IPS-15b (cell line): ENCODE measurements at regions not wholly inside any gene's neighbourhood (a gene's known extent, or its start where the extent isn't known, plus 50 kb on each side); places are given as distances from the start of the nearest gene placed in this dataset.

Experiments used
- H3K27me3 ChIP-seq: one replicate; pipeline ENCODE4 v1.6.1; 2013; ENCODE audit warnings: low read length; ENCODE audit not compliant: control insufficient read depth, insufficient read depth
- H3K36me3 ChIP-seq: one replicate; pipeline ENCODE4 v1.6.1; 2013; ENCODE audit warnings: low read length; ENCODE audit not compliant: control insufficient read depth, insufficient read depth
- H3K4me1 ChIP-seq: one replicate; pipeline ENCODE4 v1.6.1; 2013; ENCODE audit warnings: mild to moderate bottlenecking, low read length; ENCODE audit not compliant: control insufficient read depth, insufficient read depth
- H3K4me3 ChIP-seq: one replicate; pipeline ENCODE4 v1.5.1; 2013; ENCODE audit warnings: low read depth, low read length
- H3K9ac ChIP-seq: one replicate; pipeline ENCODE4 v1.6.1; 2013; ENCODE audit warnings: low read depth, mild to moderate bottlenecking, low read length
- H3K9me3 ChIP-seq: one replicate; pipeline ENCODE4 v1.6.1; 2013; ENCODE audit warnings: mild to moderate bottlenecking, low read length; ENCODE audit not compliant: control insufficient read depth, insufficient read depth

DNA sequence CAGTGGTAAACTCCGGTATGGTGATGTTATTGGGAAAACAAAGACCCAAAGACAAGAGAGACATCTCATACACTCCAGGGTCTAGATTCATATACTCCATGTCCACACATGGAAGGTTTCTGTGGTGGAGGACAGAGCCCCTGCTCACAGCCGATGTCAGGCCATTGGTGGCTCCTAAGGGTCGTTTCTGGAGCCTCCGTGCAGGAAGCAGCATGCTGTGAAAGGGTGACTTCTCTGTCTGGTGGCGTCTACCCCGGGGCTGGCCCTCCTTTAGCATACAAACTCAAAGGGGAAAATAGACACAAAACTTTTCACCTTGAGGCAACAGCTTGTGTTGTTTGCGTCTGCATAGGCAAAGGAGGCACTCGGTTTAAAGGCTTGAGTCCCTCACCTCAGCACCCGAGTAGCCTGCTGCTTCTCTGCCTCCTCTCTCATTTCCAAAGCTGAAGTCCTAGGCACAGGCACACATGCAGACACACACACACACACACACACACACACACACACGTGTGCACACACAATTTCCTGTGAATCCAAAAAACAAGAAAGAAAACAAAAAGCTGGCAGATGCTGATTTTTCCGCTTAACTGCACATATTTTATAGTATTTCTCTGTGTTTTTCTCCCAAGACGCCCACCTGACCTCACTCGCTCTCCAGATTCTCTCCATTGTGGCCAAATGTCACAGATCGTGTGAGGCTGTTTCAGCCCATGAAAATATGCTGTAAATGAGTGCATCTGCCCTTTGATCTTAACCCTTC, 601.4 kb upstream of the MGMT start:
- Histone ChIP-seq H3K9ac (no peak overlapping the region), H3K36me3 (no peaks in the 10 kb centered on the region), H3K4me3 (no peak overlapping the region), H3K27me3 (no peaks in the 10 kb centered on the region), H3K9me3 (no peaks in the 10 kb centered on the region), H3K4me1 (no peaks in the 10 kb centered on the region)

DNA sequence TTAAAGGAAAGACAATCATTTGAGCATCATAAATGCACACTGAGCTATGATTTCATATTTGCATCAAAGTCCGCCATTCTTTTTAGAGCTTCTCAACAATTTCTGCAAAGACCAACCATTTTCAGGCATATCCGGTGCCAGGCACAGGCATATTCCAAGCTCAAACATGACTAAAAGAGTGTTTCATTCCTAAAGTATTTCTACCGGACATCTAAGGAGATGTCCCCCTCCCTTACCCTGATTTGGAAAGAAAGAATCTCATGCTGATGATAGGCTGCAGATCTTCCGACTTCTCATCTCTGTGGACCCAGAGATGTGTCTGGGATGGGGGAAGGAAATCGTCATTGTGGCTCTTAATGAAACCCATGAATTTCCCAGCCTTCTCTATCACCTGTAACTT, 600.5 kb upstream of the MGMT start:
- no peaks in the 10 kb centered on the region for H3K4me1 ChIP-seq
- no peaks in the 10 kb centered on the region for H3K36me3 ChIP-seq
- no peak overlapping the region for H3K9ac ChIP-seq
- H3K9me3 ChIP-seq, result no peaks in the 10 kb centered on the region
- H3K27me3 ChIP-seq, result no peaks in the 10 kb centered on the region
- no peak overlapping the region for H3K4me3 ChIP-seq

DNA sequence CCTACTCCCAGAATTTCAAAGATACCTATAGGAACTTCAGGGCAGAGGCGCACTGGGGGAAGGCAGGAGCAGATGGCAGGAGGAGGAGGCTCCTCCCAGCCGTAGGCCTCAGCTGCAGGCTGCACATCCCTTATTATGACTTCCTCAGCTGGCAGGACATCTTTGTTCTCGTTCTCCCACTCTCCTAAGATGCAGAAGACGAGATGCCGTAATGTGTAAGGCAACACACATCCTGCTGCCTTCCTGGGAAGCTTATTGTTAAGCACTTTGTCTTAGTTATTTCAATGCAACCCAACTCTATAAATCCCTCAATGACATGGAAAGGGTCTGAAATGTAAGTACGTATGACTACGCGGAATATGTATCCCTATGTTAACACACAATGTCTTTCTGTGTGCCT, 599.8 kb upstream of the MGMT start:
- Histone ChIP-seq H3K36me3 (no peaks in the 10 kb centered on the region), H3K9ac (no peak overlapping the region), H3K4me3 (no peak overlapping the region), H3K27me3 (no peaks in the 10 kb centered on the region), H3K4me1 (no peaks in the 10 kb centered on the region), H3K9me3 (no peaks in the 10 kb centered on the region)

DNA sequence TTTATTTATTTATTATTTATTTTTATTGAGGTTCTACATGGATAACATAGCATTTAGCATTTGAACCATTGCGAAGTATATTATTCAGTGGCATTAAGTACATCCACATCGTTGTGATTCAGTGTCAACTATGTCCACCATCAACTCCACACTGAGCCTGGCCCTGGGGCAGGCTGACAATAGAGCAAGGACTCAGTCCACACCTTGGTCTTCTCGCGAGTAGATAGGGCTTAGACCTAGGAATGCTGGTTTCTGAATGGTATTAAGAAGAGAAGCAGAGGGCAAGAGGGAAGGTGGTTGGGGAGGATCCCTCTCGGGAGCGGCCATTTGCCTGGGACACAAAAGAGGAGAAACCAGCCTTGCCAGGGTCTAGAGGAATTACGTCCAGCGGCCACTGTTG, 599.2 kb upstream of the MGMT start:
- no peaks in the 10 kb centered on the region for H3K4me1 ChIP-seq
- H3K9me3 ChIP-seq, result no peaks in the 10 kb centered on the region
- H3K9ac ChIP-seq, result no peak overlapping the region
- no peaks in the 10 kb centered on the region for H3K36me3 ChIP-seq
- H3K4me3 ChIP-seq, result no peak overlapping the region
- H3K27me3 ChIP-seq, result no peaks in the 10 kb centered on the region

DNA sequence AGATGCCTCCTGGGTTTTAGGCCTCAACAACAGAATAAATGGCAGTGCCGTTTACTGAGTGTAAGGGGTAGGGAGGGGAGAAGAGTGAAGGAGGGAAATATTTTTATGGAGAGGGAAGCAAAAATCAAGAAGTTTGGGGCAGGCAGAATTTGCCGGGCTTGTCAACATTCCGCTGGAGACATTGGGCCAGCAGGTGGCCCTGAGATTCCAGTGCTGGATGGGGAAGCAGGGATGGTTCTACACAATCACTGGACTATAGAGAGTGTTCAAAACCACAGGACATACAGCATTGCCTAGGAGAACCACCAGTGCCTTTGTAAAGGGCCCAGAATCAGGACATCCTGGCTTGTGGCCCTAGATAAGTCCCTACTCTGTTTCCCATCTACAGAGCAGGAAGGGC, 598.6 kb upstream of the MGMT start:
- Histone ChIP-seq H3K9me3 (no peaks in the 10 kb centered on the region), H3K4me3 (no peak overlapping the region), H3K36me3 (no peaks in the 10 kb centered on the region)

DNA sequence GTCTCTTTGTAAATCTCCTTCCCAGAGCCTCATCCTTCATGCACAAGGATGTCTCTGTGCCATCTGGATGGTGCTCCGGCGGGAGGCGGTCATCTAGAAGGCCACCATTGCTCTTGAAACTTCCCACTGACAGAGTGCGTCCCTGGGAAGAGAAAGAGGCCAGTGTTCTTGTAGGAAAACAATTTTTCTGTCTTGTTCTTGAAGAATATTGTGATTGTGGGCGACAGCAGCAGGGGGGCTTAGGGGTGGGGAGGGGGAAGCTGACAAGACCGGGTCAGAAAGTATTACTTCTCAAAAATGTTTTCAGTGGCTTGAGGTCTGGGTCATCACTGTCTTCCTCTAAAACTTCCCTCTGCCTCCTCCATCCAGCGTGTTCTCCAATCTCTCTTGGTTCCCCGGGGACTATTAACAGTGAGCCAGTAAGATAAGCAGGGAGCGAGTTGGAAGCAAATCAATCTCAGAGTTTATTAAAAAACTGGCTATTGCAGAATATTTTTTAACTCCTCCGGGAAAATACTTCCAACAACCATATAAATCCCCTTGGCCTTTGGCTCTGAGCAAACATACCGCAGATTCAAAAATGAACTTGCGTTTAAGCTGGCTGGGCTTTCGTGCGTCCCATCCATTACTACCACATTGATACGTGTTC, 597.8 kb upstream of the MGMT start:
- H3K4me3 ChIP-seq, result no peak overlapping the region
- no peak overlapping the region for H3K9ac ChIP-seq
- H3K36me3 ChIP-seq, result no peaks in the 10 kb centered on the region
- no peaks in the 10 kb centered on the region for H3K27me3 ChIP-seq
- no peaks in the 10 kb centered on the region for H3K4me1 ChIP-seq
- H3K9me3 ChIP-seq, result no peaks in the 10 kb centered on the region

More for the DNA sequence above, 598.6 kb upstream of the MGMT start:
- no peak overlapping the region for H3K9ac ChIP-seq
- no peaks in the 10 kb centered on the region for H3K4me1 ChIP-seq
- H3K27me3 ChIP-seq, result no peaks in the 10 kb centered on the region

DNA sequence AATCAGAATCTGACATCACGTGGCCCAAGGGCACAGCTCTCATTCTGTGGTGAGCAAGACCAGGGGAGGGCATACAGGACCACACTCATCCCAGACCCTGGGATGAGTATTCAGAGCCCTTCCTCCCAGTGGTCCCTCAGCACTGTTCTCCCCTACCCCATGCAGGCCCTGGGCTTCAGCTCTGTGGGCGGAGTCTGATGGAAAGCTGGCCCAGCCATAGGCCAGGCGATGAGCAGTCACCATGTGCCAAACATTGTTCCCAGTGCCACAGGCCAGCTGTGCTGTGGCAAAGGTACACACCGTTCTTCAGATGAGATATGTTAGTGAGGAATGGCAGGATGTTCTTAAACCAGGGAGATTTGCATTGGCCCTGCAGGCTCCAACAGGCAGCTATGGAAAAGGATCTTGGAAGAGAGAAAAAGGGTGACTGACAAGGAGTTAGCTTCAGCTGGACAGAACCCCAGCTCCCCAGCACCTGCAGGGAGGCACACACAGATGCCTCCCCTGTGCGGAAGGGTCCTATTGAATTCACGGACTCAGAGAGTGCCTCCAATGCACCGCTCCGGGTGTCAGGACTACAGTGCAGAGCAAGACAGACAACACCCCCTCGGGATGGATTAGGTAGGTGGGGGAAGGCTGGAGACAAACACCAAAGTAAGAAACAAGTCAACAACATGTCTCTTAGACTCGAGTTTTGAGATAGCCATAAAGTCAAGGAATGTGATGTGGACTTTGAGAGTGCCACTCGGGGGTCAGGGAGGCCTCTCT, 596.0 kb upstream of the MGMT start:
- Histone ChIP-seq H3K36me3 (no peaks in the 10 kb centered on the region), H3K4me3 (no peak overlapping the region), H3K9me3 (no peaks in the 10 kb centered on the region), H3K27me3 (no peaks in the 10 kb centered on the region), H3K4me1 (no peaks in the 10 kb centered on the region), H3K9ac (no peak overlapping the region)

DNA sequence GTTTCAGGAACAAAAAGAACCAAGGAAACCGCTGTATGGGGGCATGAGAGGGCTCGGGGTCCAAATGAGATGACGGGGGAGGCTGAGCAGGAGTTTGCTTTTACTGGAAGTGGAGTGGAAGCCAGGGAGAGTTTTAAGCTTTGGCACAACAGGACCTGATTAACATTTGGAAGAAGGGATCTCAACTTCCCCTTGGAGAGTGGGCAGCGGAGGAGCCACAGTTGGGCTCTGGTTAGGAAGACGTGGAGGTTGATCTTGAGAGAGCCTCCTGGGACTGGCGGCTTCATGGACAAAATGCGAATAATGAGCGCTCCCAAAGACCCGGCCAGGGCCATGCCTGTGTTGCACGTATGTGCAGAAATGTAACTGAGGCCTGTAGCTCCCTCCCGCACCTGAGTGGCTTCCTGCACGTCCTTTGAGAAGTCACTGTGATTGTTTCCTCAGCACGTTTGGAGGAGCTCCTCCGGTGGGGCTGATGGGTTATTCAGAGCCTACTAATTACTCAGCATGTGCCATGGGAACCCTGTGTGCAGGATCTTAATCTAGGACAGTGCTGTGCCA, 595.3 kb upstream of the MGMT start:
- no peaks in the 10 kb centered on the region for H3K36me3 ChIP-seq
- H3K9ac ChIP-seq, result no peak overlapping the region
- no peaks in the 10 kb centered on the region for H3K27me3 ChIP-seq
- H3K9me3 ChIP-seq, result no peaks in the 10 kb centered on the region
- no peak overlapping the region for H3K4me3 ChIP-seq
- H3K4me1 ChIP-seq, result no peaks in the 10 kb centered on the region

DNA sequence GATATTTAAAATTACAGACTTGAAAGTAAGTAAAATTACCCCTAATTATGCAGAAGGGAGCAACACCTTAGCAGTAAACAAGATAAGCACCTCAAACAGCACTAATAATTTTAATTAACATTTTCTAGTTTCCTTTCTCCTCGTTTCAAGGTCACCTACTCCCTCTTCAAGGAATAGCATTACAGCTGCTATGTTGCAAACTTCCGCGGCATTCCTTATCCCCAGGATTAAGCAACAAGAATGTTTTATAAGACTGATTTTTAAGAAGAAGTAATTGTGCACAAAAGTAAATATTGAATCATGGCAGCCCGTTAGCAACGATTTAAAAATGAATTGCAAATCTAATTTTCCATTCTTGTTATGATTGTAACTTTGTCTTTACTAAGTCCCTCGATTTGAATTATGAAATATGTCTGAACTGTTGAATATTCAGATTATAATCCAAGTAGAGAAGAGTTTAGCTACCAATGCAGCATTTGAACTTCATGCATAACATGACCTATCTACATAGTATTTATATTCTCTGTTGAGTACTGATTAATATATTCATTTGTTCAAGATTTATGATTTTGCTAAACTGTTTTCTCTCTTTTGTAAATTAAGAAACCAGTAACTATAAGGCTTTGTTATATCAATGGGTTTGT, 593.5 kb upstream of the MGMT start:
- H3K9ac ChIP-seq, result no peak overlapping the region
- no peaks in the 10 kb centered on the region for H3K4me1 ChIP-seq
- H3K9me3 ChIP-seq, result no peaks in the 10 kb centered on the region
- H3K4me3 ChIP-seq, result no peak overlapping the region
- H3K36me3 ChIP-seq, result no peaks in the 10 kb centered on the region
- H3K27me3 ChIP-seq, result no peaks in the 10 kb centered on the region

DNA sequence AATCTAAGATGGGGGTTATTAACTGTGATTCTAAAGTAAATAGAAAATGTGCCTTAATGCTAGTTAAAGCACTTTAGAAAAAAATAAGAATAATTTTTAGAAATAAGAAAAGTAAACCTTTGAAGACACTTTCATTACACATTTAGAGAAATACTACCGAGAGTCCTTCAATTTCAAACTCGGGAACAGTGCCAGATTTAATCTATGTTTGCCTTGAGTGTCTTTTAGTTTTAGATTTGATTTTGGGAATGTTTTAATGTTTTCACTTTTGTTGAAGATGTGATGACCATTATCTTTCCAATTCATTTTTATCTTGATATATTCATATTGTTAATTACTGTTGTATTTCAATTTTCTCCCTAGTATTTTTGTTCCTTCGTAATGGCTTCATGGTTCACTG, 592.7 kb upstream of the MGMT start:
- Histone ChIP-seq H3K9ac (no peak overlapping the region), H3K27me3 (no peaks in the 10 kb centered on the region), H3K9me3 (no peaks in the 10 kb centered on the region), H3K36me3 (no peaks in the 10 kb centered on the region), H3K4me1 (no peaks in the 10 kb centered on the region), H3K4me3 (no peak overlapping the region)

DNA sequence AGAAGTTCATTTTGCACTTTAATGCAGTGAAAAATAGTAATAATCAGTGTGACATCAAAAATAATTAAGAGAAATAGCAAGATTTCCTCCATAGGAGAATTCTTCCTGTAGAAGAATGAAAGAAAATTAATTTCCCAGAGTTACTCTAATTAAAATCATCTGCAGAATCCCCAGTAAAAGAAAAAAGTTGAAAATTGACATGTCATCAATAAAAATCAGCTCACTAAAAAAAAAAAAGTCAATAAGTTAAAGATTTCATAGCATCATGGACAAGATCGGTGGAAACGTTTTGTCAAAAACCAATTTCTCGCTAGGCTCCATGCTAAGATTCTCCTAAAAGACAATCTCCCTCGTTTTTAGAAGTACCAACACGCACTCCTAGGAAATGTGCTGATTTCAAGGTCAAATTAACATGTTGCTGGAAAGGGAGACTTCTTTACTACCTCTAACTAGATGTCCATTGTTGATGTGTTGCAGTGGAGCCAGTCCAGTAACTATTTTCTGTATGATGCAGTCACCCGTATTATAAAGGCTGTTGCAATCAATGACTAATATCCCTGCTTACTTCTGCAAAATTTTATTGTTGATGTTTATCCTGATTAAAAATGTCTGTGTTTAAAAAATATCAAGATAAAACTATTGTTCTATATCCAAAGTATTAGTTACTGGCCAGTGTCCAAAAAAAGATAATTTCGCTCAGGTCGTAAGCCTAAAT, 591.9 kb upstream of the MGMT start:
- Histone ChIP-seq H3K27me3 (no peaks in the 10 kb centered on the region), H3K4me1 (no peaks in the 10 kb centered on the region), H3K9me3 (no peaks in the 10 kb centered on the region), H3K4me3 (no peak overlapping the region), H3K36me3 (no peaks in the 10 kb centered on the region), H3K9ac (no peak overlapping the region)
